Suprapubic skin (tissue), 4 donors: ENCODE measurements at regions not wholly inside any gene's neighbourhood (a gene's known extent, or its start where the extent isn't known, plus 50 kb on each side); places are given as distances from the start of the nearest gene placed in this dataset.

Experiments used
- DNase-seq, 2 donors: peaks; one replicate each; pipeline ENCODE4 v3.0.0-alpha.2; 2019; ENCODE audit warnings: low spot score in 2 of 2
- H3K27ac ChIP-seq: fragments of 200-600 bp; sonication (generic); one replicate; pipeline ENCODE4 v1.5.1; 2019
- H3K27me3 ChIP-seq: fragments of 200-600 bp; sonication (generic); one replicate; pipeline ENCODE4 v1.5.1; 2019
- H3K36me3 ChIP-seq: fragments of 200-600 bp; sonication (generic); one replicate; pipeline ENCODE4 v1.5.1; 2019
- H3K4me1 ChIP-seq: fragments of 200-600 bp; sonication (generic); one replicate; pipeline ENCODE4 v1.5.1; 2019
- H3K4me3 ChIP-seq: fragments of 200-600 bp; sonication (generic); one replicate; pipeline ENCODE4 v1.5.1; 2019; ENCODE audit warnings: mild to moderate bottlenecking
- H3K9me3 ChIP-seq: fragments of 200-600 bp; sonication (generic); one replicate; pipeline ENCODE4 v1.5.1; 2019
- CTCF ChIP-seq, 2 donors: fragments of 200-600 bp in 1 of 2; fragments of 450-650 bp in 1 of 2; sonication (generic) in 1 of 2; IDR thresholded peaks; one replicate each; pipeline ENCODE4 v1.5.1; 2016 to 2019; ENCODE audit warnings: antibody characterized with exemption in 2 of 2, mild to moderate bottlenecking in 1 of 2, moderate library complexity in 1 of 2
- EP300 ChIP-seq: sonication (generic); formaldehyde crosslinking; IDR thresholded peaks from one replicate; pipeline ENCODE4 v1.6.1; 2017; ENCODE audit warnings: antibody characterized with exemption
- POLR2A ChIP-seq, 2 donors: fragments of 450-650 bp; IDR thresholded peaks; one replicate each; pipeline ENCODE4 v1.6.1; 2017; ENCODE audit warnings: antibody characterized with exemption in 2 of 2, mild to moderate bottlenecking in 2 of 2, moderate library complexity in 2 of 2
- POLR2AphosphoS5 ChIP-seq, 3 donors: sonication (generic); formaldehyde crosslinking; IDR thresholded peaks; one replicate each; pipeline ENCODE4 v1.6.1; 2017; ENCODE audit warnings: antibody characterized with exemption in 3 of 3
- WGBS: methylation state at CpG from one replicate; pipeline ENCODE4 v1.1.5; 2018; 5-methylcytosine and 5-hydroxymethylcytosine counted together

- H3K4me3 ChIP-seq, result no peak overlapping the region
- H3K9me3 ChIP-seq, result no peaks in the 10 kb centered on the region
- no peaks in the 10 kb centered on the region for H3K36me3 ChIP-seq
- H3K27me3 ChIP-seq, result no peaks in the 10 kb centered on the region
- TF ChIP-seq CTCF (IDR thresholded peaks at IDR 0.05) (no peak), POLR2AphosphoS5 (IDR thresholded peaks at IDR 0.05) (no peak), EP300 (no peak), POLR2A (IDR thresholded peaks at IDR 0.05) (no peak)
- no peak overlapping the region for H3K27ac ChIP-seq
- H3K4me1 ChIP-seq, result no peaks in the 10 kb centered on the region
- no peak for DNase-seq
These were observed 416.1 kb upstream of the IZUMO3 start for GRCh38 chr9:24961762-24962161.

GRCh38 chr9:24953070-24953469, 407.4 kb upstream of the IZUMO3 start:
- Histone ChIP-seq H3K36me3 (no peaks in the 10 kb centered on the region), H3K9me3 (no peaks in the 10 kb centered on the region), H3K27me3 (no peaks in the 10 kb centered on the region), H3K27ac (no peak overlapping the region), H3K4me1 (no peaks in the 10 kb centered on the region), H3K4me3 (no peak overlapping the region)
- TF ChIP-seq EP300 (no peak), CTCF (IDR thresholded peaks at IDR 0.05) (no peak), POLR2AphosphoS5 (IDR thresholded peaks at IDR 0.05) (no peak), POLR2A (IDR thresholded peaks at IDR 0.05) (no peak)
- no peak for DNase-seq
- WGBS, result 81% methylated on average over 1 of the region's 1 CpG

- 77% methylated on average over 5 of the region's 5 CpGs for WGBS
- TF ChIP-seq EP300 (no peak), POLR2AphosphoS5 (IDR thresholded peaks at IDR 0.05) (no peak), CTCF (IDR thresholded peaks at IDR 0.05) (no peak), POLR2A (IDR thresholded peaks at IDR 0.05) (no peak)
- DNase-seq, result no peak
- Histone ChIP-seq H3K27me3 (no peaks in the 10 kb centered on the region), H3K27ac (no peak overlapping the region), H3K4me3 (no peak overlapping the region), H3K4me1 (no peaks in the 10 kb centered on the region), H3K36me3 (no peaks in the 10 kb centered on the region), H3K9me3 (no peaks in the 10 kb centered on the region)
These were observed 393.6 kb upstream of the IZUMO3 start for GRCh38 chr9:24939109-24939850.

GRCh38 chr9:24936117-24936516, 390.4 kb upstream of the IZUMO3 start:
- Histone ChIP-seq H3K36me3 (no peaks in the 10 kb centered on the region), H3K4me1 (no peaks in the 10 kb centered on the region), H3K4me3 (no peak overlapping the region), H3K27ac (no peak overlapping the region), H3K27me3 (no peaks in the 10 kb centered on the region), H3K9me3 (no peaks in the 10 kb centered on the region)
- WGBS, result 84% methylated on average over 3 of the region's 3 CpGs
- DNase-seq, result no peak
- TF ChIP-seq POLR2AphosphoS5 (IDR thresholded peaks at IDR 0.05) (no peak), POLR2A (IDR thresholded peaks at IDR 0.05) (no peak), CTCF (IDR thresholded peaks at IDR 0.05) (no peak), EP300 (no peak)

GRCh38 chr9:24932785-24933184, 387.1 kb upstream of the IZUMO3 start:
- Histone ChIP-seq H3K27ac (no peak overlapping the region), H3K4me1 (no peaks in the 10 kb centered on the region), H3K36me3 (no peaks in the 10 kb centered on the region), H3K27me3 (no peaks in the 10 kb centered on the region), H3K4me3 (no peak overlapping the region), H3K9me3 (no peaks in the 10 kb centered on the region)
- 82% methylated on average over 2 of the region's 2 CpGs for WGBS
- no peak for DNase-seq
- no peak for TF ChIP-seq EP300
- no peak for TF ChIP-seq POLR2A (IDR thresholded peaks at IDR 0.05)
- TF ChIP-seq POLR2AphosphoS5 (IDR thresholded peaks at IDR 0.05), result no peak
- TF ChIP-seq CTCF (IDR thresholded peaks at IDR 0.05), result no peak
